MCF 10A (cell line): ENCODE measurements at regions not wholly inside any gene's neighbourhood (a gene's known extent, or its start where the extent isn't known, plus 50 kb on each side); places are given as distances from the start of the nearest gene placed in this dataset.

Experiments used
- BruUV-seq: library from RNA; stranded (reverse); fragments of 400-500 nt; replicated peaks from 2 replicates; lab custom pipeline; 2021; lab: Mats Ljungman, UMichigan
- CTCF ChIA-PET: fragments of 300-600 bp; sonication (Branson Sonifier 250); formaldehyde crosslinking; extraction: SDS; loops from one replicate; lab custom pipeline; 2021; ENCODE audit warnings: antibody characterized with exemption, inconsistent platforms; lab: Yijun Ruan, JAX
- POLR2A ChIA-PET: fragments of 300-600, 350-650 bp; sonication (Branson Sonifier 250); formaldehyde crosslinking; extraction: SDS; loops from one replicate; lab custom pipeline; 2020; ENCODE audit warnings: antibody characterized with exemption, inconsistent platforms; lab: Yijun Ruan, JAX
- DNase-seq: peaks from one replicate; pipeline ENCODE4 v3.0.0-alpha.2; 2018; ENCODE audit not compliant: unreplicated experiment
- H3K27ac Mint-ChIP-seq: one replicate; pipeline ENCODE4 v1.8.0; 2022; ENCODE audit warnings: mild to moderate bottlenecking, low read depth, mixed read lengths; ENCODE audit not compliant: unreplicated experiment
- H3K27me3 Mint-ChIP-seq: one replicate; pipeline ENCODE4 v1.8.0; 2022; ENCODE audit warnings: mixed read lengths; ENCODE audit not compliant: insufficient read depth, unreplicated experiment
- H3K36me3 Mint-ChIP-seq: one replicate; pipeline ENCODE4 v1.8.0; 2022; ENCODE audit warnings: mild to moderate bottlenecking, moderate library complexity, mixed read lengths; ENCODE audit not compliant: insufficient read depth, unreplicated experiment
- H3K4me1 Mint-ChIP-seq: one replicate; pipeline ENCODE4 v1.8.0; 2022; ENCODE audit warnings: mixed read lengths; ENCODE audit not compliant: insufficient read depth, unreplicated experiment
- H3K4me3 Mint-ChIP-seq: one replicate; pipeline ENCODE4 v1.8.0; 2022; ENCODE audit warnings: mild to moderate bottlenecking, moderate library complexity, mixed read lengths; ENCODE audit not compliant: unreplicated experiment
- H3K9me3 Mint-ChIP-seq: one replicate; pipeline ENCODE4 v1.8.0; 2022; ENCODE audit warnings: mixed read lengths; ENCODE audit not compliant: unreplicated experiment
- CTCF ChIP-seq: fragments of 200-600 bp; IDR thresholded peaks from one replicate; pipeline ENCODE4 v1.8.0; 2022; ENCODE audit warnings: antibody characterized with exemption, mild to moderate bottlenecking; ENCODE audit not compliant: unreplicated experiment
- intact Hi-C: fragments of 100-400 bp; cut with micrococcal nuclease; formaldehyde crosslinking; loops from 2 replicates; pipeline ENCODE4 v1.14.1; 2022

DNA sequence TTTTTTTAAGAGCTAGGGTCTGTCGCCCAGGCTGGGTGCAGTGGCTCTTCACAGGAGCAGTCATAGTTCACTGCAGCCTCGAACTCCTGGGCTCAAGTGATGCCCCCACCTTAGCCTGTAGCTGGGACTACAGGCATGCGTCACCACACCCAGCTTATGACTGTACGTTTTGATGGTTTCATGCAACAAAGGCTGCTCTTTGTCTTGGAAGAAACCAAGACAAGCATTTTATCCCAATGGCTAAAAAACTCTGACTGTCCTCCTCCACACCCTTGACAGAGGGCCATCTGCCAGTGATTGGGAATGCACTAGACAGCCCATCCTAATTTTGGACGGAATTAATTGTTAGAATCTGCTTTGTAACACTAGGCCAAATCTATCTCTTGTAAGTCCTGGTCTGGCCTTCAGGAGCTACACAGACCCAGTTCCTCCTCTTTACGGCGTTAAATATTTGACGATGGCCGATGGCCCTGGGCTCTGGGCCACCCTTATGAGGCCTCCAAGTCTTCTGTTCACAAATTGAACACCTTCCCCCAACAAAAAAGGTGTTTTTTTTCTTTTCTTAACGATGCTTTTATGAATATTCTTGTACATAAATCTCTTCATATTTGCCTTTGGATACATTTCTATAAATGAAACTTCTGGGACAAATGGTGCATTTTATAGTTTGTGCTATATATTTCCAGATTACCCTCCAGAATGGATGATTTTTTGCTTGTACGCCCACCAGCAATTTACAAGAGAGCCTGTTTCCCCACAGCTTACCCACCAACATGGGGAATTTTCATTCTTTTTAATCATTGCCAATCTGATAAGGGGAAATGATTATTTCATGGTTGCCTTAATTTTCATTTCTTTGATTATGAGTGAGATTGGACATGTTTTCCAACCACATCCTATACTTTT is 104.8 kb upstream of the SLC25A33 start:
- BruUV-seq = no TSS peak

DNA sequence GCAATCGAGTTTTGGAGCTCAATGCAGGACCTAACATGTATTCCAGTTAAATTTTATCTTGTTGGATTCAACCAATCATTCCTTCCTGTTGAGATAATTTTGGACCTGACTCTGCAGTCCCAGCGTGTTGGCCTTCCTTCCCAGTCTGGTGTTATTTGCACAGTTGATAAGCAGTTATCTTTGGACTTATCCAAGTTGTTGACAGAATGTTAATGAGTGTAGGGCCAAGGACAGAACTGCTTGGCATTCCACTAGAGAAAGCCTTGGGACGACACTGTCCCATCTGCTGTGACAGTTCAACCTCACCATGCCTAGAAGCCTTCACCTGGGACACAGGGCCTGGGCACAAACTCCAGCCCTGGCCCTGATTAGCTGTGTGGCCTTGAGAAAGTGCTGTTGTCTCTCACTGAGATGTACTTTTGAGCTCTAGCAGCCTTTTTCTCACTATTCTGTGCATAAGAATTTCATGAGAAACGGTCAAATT is 104.1 kb upstream of the SLC25A33 start:
- H3K9me3 Mint-ChIP-seq = no peaks in the 10 kb centered on the region
- ChIA-PET POLR2A (interaction anchor here (1.0 to 14.7 kb wide), 3 partner anchors 9 to 39 kb away, joined by 3 to 196 read pairs (median 5); no protein-coding TSS in a partner anchor), CTCF (interaction anchor here (0.5 to 0.7 kb wide), 2 partner anchors 233 to 326 kb away, joined by 3 read pairs; no protein-coding TSS in a partner anchor)
- no peak for TF ChIP-seq CTCF
- no peaks in the 10 kb centered on the region for H3K27me3 Mint-ChIP-seq
- H3K36me3 Mint-ChIP-seq = no peaks in the 10 kb centered on the region
- H3K4me3 Mint-ChIP-seq = no peak overlapping the region
- no peak for DNase-seq
- H3K4me1 Mint-ChIP-seq = peaks cover 18% of the 10 kb centered on the region
- H3K27ac Mint-ChIP-seq = no peak overlapping the region
- intact Hi-C loops = no loop called here
- no TSS peak for BruUV-seq

More for the DNA sequence above, 104.8 kb upstream of the SLC25A33 start:
- Mint-ChIP-seq H3K4me3 (no peak overlapping the region), H3K36me3 (no peaks in the 10 kb centered on the region), H3K9me3 (no peaks in the 10 kb centered on the region), H3K27me3 (no peaks in the 10 kb centered on the region), H3K27ac (no peak overlapping the region), H3K4me1 (peaks cover 23% of the 10 kb centered on the region)
- POLR2A ChIA-PET = interaction anchor here (1.2 to 14.7 kb wide), 2 partner anchors 15 to 40 kb away, joined by 3 to 196 read pairs; no protein-coding TSS in a partner anchor
- DNase-seq = no peak
- CTCF ChIA-PET = interaction anchor here (0.5 to 1.1 kb wide), 4 partner anchors 9 to 325 kb away, joined by 3 to 4 read pairs (median 3); no protein-coding TSS in a partner anchor
- no peak for TF ChIP-seq CTCF
- intact Hi-C loops = no loop called here

- Mint-ChIP-seq H3K9me3 (no peaks in the 10 kb centered on the region), H3K36me3 (no peaks in the 10 kb centered on the region), H3K27ac (no peak overlapping the region), H3K4me1 (peaks cover 22% of the 10 kb centered on the region), H3K27me3 (no peaks in the 10 kb centered on the region), H3K4me3 (no peak overlapping the region)
- ChIA-PET CTCF (no interaction called here), POLR2A (interaction anchor here (0.7 to 14.7 kb wide), 4 partner anchors 8 to 146 kb away, joined by 5 to 196 read pairs (median 6); no protein-coding TSS in a partner anchor)
- intact Hi-C loops = no loop called here
- DNase-seq = no peak
- TF ChIP-seq CTCF = no peak
- no TSS peak for BruUV-seq
Observed at GRCh38 chr1:9435854-9436640, 103.2 kb upstream of the SLC25A33 start.
